ENCODE measurements at regions not wholly inside any gene's neighbourhood (a gene's known extent, or its start where the extent isn't known, plus 50 kb on each side); places are given as distances from the start of the nearest gene placed in this dataset.

DNA sequence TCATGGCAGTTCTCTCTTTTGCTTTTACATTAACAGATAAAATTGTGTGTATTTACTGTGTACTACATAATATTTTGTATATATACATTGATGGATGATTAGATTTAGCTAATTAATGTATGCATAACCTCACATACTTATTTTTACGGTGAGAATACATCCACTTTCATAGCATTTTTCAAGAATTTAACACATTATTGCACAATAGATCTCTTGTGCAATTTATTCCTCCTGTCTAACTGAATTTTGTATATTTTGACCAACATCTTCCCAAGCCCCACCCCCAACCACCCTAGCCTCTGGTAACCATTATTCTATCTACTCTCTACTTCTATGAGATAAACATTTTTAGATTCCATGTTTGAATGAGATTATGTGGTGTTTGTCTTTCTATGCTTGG, 194.7 kb downstream of the RBM26 start:
- H3K4me3 Mint-ChIP-seq (ENCODE audit: low read depth) = no peak overlapping the region
- DNase-seq (ENCODE audit: low spot score, unreplicated experiment) = no peak
- H3K4me1 Mint-ChIP-seq (ENCODE audit: low read depth) = peaks cover 11% of the 10 kb centered on the region
- H3K27ac Mint-ChIP-seq = no peak overlapping the region
- H3K36me3 Mint-ChIP-seq (ENCODE audit: insufficient read depth) = no peaks in the 10 kb centered on the region
- no peaks in the 10 kb centered on the region for H3K9me3 Mint-ChIP-seq (ENCODE audit: low read depth)
- no peak for TF ChIP-seq CTCF (IDR thresholded peaks at IDR 0.05; ENCODE audit: unreplicated experiment)
- H3K27me3 Mint-ChIP-seq = no peaks in the 10 kb centered on the region

- no peaks in the 10 kb centered on the region for H3K27me3 Mint-ChIP-seq
- no peak overlapping the region for H3K4me3 Mint-ChIP-seq (ENCODE audit: low read depth)
- no peaks in the 10 kb centered on the region for H3K9me3 Mint-ChIP-seq (ENCODE audit: low read depth)
- TF ChIP-seq CTCF (IDR thresholded peaks at IDR 0.05; ENCODE audit: unreplicated experiment) = no peak
- H3K4me1 Mint-ChIP-seq (ENCODE audit: low read depth) = peaks cover 12% of the 10 kb centered on the region
- no peaks in the 10 kb centered on the region for H3K36me3 Mint-ChIP-seq (ENCODE audit: insufficient read depth)
- no peak overlapping the region for H3K27ac Mint-ChIP-seq
- DNase-seq (ENCODE audit: low spot score, unreplicated experiment) = no peak
These were observed 208.1 kb downstream of the RBM26 start for GRCh38 chr13:79197933-79198332.

DNA sequence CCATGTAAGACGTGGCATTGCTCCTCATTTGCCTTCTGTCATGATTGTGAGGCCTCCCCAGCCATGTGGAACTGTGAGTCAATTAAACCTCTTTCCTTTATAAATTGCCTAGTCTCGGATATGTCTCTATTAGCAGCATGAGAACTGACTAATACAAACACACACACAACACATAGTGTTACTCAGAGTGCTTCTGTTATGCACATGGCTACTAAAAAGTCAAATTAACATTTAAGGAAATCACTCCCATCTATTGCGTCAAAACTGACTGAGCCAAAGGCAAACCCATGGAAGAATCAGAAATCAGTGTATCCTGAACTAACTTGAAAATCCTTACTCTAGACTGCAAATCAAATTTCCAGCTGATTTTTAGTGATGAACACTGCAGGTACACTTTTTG, 209.2 kb downstream of the RBM26 start:
- Mint-ChIP-seq H3K9me3 (ENCODE audit: low read depth) (no peaks in the 10 kb centered on the region), H3K4me3 (ENCODE audit: low read depth) (no peak overlapping the region), H3K4me1 (ENCODE audit: low read depth) (peaks cover 10% of the 10 kb centered on the region), H3K27me3 (peaks cover 7% of the 10 kb centered on the region), H3K27ac (no peak overlapping the region), H3K36me3 (ENCODE audit: insufficient read depth) (no peaks in the 10 kb centered on the region)
- DNase-seq (ENCODE audit: low spot score, unreplicated experiment) = no peak
- no peak for TF ChIP-seq CTCF (IDR thresholded peaks at IDR 0.05; ENCODE audit: unreplicated experiment)

DNA sequence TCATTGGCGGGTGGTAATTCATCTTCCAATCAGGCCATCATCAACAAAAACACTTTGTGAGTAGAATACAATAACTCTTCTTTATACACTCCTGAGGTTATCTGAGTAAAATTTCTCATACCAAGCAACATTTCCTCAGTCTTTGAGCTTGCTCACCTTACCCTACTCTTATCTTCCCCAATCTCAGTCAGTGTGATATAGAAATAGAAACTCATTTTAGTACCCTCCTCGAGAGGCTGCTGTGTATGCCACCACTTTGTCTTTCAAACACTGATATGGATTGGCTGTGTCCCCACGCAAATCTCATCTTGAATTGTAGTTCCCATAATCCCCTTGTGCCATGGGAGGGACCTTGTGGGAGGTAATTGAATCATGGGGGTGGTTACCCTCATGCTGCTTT, 209.7 kb downstream of the RBM26 start:
- no peak overlapping the region for H3K4me3 Mint-ChIP-seq (ENCODE audit: low read depth)
- DNase-seq (ENCODE audit: low spot score, unreplicated experiment) = no peak
- no peaks in the 10 kb centered on the region for H3K9me3 Mint-ChIP-seq (ENCODE audit: low read depth)
- H3K36me3 Mint-ChIP-seq (ENCODE audit: insufficient read depth) = no peaks in the 10 kb centered on the region
- H3K27ac Mint-ChIP-seq = no peak overlapping the region
- H3K27me3 Mint-ChIP-seq = peaks cover 7% of the 10 kb centered on the region
- TF ChIP-seq CTCF (IDR thresholded peaks at IDR 0.05; ENCODE audit: unreplicated experiment) = no peak
- H3K4me1 Mint-ChIP-seq (ENCODE audit: low read depth) = peaks cover 6% of the 10 kb centered on the region

- no peaks in the 10 kb centered on the region for H3K36me3 Mint-ChIP-seq (ENCODE audit: insufficient read depth)
- DNase-seq (ENCODE audit: low spot score, unreplicated experiment) = no peak
- no peaks in the 10 kb centered on the region for H3K9me3 Mint-ChIP-seq (ENCODE audit: low read depth)
- peaks cover 7% of the 10 kb centered on the region for H3K27me3 Mint-ChIP-seq
- TF ChIP-seq CTCF (IDR thresholded peaks at IDR 0.05; ENCODE audit: unreplicated experiment) = no peak
- H3K4me3 Mint-ChIP-seq (ENCODE audit: low read depth) = no peak overlapping the region
- H3K4me1 Mint-ChIP-seq (ENCODE audit: low read depth) = peaks cover 4% of the 10 kb centered on the region
- H3K27ac Mint-ChIP-seq = no peak overlapping the region
These were observed 211.3 kb downstream of the RBM26 start for GRCh38 chr13:79194727-79195126.

Measured in progenitor cell of endocrine pancreas (in vitro differentiated cells).